Ecto neural progenitor cell (in vitro differentiated cells): ENCODE measurements at regions not wholly inside any gene's neighbourhood (a gene's known extent, or its start where the extent isn't known, plus 50 kb on each side); places are given as distances from the start of the nearest gene placed in this dataset.
"Not testable (repeated sequence)": the region's sequence is repeated elsewhere in the genome, so short reads cannot be mapped to it uniquely, and the experiment has no call there.

Experiments
- DNase-seq: peaks from one replicate; pipeline ENCODE4 v3.0.0-alpha.2; 2018; ENCODE audit warnings: low spot score

- not testable (repeated sequence) for DNase-seq
These were observed 184.7 kb downstream of the C9orf152 start for GRCh38 chr9:110023221-110023620.

GRCh38 chr9:110025551-110026170 is 182.3 kb downstream of the C9orf152 start:
- no peak for DNase-seq

GRCh38 chr9:110027671-110028081 is 180.3 kb downstream of the C9orf152 start:
- DNase-seq, result no peak

- DNase-seq, result no peak
These were observed 179.7 kb downstream of the C9orf152 start for GRCh38 chr9:110028271-110028670.

- no peak for DNase-seq
These were observed 179.3 kb downstream of the C9orf152 start for GRCh38 chr9:110028676-110029075.

- DNase-seq, result no peak
These were observed 178.5 kb downstream of the C9orf152 start for GRCh38 chr9:110029429-110029955.

- DNase-seq, result no peak
These were observed 177.9 kb downstream of the C9orf152 start for GRCh38 chr9:110029956-110030480.

- no peak for DNase-seq
These were observed 177.3 kb downstream of the C9orf152 start for GRCh38 chr9:110030632-110031031.

GRCh38 chr9:110031511-110032173 is 176.3 kb downstream of the C9orf152 start:
- DNase-seq, result no peak

- DNase-seq, result not testable (repeated sequence)
These were observed 175.4 kb downstream of the C9orf152 start for GRCh38 chr9:110032532-110032931.

- no peak for DNase-seq
These were observed 174.1 kb downstream of the C9orf152 start for GRCh38 chr9:110033869-110034268.

- DNase-seq, result no peak
These were observed 171.7 kb downstream of the C9orf152 start for GRCh38 chr9:110036286-110036685.

- DNase-seq, result no peak
These were observed 167.2 kb downstream of the C9orf152 start for GRCh38 chr9:110040788-110041187.

GRCh38 chr9:110041452-110041851 is 166.5 kb downstream of the C9orf152 start:
- DNase-seq, result no peak

- no peak for DNase-seq
These were observed 160.6 kb downstream of the C9orf152 start for GRCh38 chr9:110047232-110047954.

GRCh38 chr9:110047955-110048402 is 160.0 kb downstream of the C9orf152 start:
- DNase-seq, result peak; percentile 76

GRCh38 chr9:110048403-110048975 is 159.5 kb downstream of the C9orf152 start:
- peak; percentile 86 for DNase-seq

- DNase-seq, result peak; percentile 65
These were observed 158.8 kb downstream of the C9orf152 start for GRCh38 chr9:110048976-110049698.

GRCh38 chr9:110049699-110050450 is 158.1 kb downstream of the C9orf152 start:
- DNase-seq, result peak; percentile 61

GRCh38 chr9:110050925-110051355 is 157.0 kb downstream of the C9orf152 start:
- no peak for DNase-seq

GRCh38 chr9:110056062-110056461 is 151.9 kb downstream of the C9orf152 start:
- DNase-seq, result no peak
